Stimulated activated CD4-positive, alpha-beta T cell treated with anti-CD3 and anti-CD28 coated beads, Interleukin-1b, Interleukin-23, amount 100 ng/mL, for 24 hours (primary cell): ENCODE measurements at regions not wholly inside any gene's neighbourhood (a gene's known extent, or its start where the extent isn't known, plus 50 kb on each side); places are given as distances from the start of the nearest gene placed in this dataset.
"Not testable (repeated sequence)": the region's sequence is repeated elsewhere in the genome, so short reads cannot be mapped to it uniquely, and the experiment has no call there.

Experiments used
- DNase-seq, 4 experiments: peaks; one replicate each; pipeline ENCODE4 v3.0.0-alpha.2; 2020; ENCODE audit warnings: low read depth in 4 of 4, low spot score in 1 of 4

- not testable (repeated sequence) for DNase-seq
These were observed 159.1 kb downstream of the CYB561 start for GRCh38 chr17:63287006-63287405.

GRCh38 chr17:63289931-63290330, 156.2 kb downstream of the CYB561 start:
- no peak for DNase-seq

DNA sequence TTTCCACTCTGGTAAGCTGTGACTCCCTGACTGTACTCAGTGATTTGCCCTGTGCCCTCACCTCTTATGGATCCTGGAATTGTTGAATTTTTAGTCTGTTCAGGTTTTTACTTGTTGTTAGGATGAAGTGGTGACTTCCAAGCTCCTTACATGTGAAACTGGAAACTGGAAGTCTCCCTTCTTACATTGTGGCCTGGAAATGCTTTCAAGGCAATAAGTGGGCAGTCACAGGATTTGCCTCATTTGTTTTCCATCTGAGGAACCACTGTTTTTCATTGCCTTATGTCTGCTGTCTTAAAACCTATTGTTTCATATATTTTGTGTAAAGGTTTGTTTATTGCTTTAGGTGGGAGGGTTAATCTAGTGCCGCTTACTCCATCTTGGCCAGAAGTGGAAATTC, 155.8 kb downstream of the CYB561 start:
- no peak for DNase-seq

DNA sequence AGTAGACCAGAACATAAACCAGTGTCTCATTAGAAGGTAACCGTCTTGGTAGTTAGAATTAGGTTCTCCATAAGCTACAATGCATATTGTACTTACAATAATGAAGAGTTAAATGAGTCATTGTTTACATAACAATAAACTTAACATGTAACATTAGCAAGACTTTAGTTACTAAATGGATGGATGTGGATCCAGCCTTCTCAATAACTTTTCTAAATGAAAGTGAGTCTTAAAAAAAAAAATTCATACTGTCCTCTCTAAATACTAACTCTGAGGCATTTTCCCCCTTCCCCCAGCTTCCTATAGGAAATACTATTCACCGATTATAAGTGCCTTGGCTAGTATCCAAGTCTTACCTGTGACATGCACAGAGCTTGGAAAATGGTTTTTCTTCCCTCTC, 155.3 kb downstream of the CYB561 start:
- no peak for DNase-seq

GRCh38 chr17:63291258-63291657, 154.8 kb downstream of the CYB561 start:
- DNase-seq, result no peak

DNA sequence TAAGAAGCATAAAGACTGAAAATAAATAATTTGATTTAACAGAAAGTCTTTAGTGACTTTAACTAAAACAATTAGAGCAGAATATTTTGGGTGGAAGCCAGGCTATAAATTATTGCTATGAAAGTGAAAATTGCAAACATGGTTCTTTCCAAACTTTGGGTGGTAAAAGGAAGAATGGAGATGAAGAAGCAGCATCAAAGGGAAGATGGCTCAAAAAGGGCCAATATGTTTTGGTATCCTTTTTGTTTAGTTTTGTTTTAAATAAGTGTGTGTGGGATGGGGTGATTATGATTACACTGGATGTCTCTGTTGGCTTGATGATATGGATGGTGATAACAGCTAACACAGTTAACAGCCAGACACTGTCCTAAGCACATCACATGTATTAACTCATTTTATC, 153.7 kb downstream of the CYB561 start:
- DNase-seq, result no peak

DNA sequence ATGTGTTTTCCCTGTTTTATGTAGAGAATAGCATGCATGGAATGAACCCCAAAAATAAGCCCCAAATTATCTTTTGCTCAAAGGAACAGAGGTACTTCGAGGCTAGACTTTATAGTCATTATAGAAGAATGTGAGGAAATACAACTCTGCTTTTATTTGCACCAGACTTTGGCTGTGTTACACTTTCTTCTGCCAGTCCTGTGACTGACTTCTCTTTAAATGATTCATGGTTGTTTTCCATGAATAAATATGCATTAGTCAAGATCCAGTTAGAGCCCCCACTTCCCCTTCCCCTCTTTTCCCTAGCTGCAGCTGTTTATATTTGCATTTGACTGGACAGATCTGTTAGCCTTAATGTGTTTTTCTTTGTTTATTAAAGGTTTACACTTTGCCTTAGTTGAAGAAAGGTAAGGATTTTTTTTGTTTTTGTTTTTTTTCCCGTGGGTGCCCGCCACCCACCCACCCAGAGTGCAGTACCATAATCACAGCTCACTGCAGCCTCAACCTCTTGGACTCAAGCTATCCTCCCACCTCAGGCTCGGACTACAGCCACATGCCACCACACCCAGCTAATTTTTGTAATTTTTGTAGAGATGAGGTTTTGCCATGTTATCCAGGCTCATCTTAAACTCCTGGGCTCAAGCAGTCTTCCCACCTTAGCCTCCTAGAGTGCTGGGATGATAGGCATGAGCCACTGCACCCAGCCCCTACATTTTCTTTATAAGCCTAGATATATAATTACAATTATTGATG, 152.6 kb downstream of the CYB561 start:
- no peak for DNase-seq

- DNase-seq, result no peak
These were observed 151.3 kb downstream of the CYB561 start for GRCh38 chr17:63294776-63295175.

DNA sequence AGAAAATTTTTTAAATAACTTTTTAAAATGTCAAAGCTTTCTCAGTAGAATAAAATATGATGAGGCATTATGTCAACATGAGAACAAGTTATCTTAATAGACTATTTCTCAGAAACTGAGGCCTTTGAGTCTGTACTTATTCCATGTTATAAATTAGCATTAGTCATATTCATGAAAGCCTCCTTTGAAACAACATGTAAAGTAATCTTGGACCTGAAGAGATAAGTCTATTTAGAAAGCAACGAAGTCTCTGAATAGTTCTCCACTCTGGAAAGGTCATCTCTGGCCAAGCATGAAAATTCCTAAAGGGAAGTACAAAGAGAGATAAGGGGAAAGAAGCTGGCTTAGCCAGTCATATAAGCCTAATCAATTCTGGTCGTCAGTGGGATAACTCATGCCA, 150.8 kb downstream of the CYB561 start:
- DNase-seq, result no peak

- DNase-seq, result no peak
These were observed 150.1 kb downstream of the CYB561 start for GRCh38 chr17:63295839-63296590.

- not testable (repeated sequence) for DNase-seq
These were observed 147.2 kb downstream of the CYB561 start for GRCh38 chr17:63298916-63299315.

DNA sequence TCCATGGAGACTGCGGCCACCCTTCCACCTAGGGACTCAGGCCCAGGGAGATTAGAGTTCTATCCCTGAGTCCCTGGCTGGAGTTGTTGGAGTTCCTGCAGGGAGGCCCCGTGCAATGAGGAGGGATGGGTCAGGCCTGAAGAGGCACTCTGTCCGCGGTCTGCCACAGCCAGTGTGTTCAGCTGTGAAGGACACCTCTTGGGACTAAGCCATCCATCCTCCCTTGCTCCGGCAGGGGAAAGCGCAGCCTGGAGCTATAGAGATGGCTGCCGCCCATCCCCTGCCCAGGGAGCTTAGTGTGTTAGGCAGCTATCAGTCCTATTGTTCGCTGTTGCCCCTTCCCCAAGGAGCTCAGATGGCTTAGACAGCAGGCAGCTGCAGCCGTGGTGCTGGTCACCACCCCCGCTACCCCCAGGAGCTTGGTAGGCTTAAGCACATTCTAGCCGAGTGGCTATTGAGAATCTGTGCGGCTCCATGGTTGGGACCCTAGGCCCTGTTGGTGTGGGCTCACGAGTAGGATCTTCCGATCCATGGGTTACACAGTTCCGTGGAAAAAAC, 141.3 kb downstream of the CYB561 start:
- no peak for DNase-seq

DNA sequence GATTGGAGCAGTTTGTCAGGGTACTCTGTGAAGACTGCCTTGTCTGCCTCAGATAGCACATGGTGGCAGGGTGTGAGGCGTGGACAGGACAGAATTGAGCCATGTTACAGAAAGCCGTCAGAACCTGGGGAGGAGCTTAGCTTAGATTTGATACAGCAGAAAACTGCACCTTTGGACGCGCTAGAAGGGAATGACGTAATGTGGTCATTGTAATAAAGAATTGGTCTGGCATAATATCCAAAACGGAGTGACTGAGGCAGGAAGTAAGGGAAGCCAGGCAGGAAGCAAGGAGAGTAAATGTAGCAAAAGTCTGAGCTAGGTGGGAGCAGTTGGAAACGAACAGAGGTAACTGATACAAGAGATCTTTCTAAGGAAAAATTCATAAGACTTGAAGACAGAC, 140.2 kb downstream of the CYB561 start:
- DNase-seq, result no peak

GRCh38 chr17:63306855-63307254, 139.3 kb downstream of the CYB561 start:
- DNase-seq, result no peak

DNA sequence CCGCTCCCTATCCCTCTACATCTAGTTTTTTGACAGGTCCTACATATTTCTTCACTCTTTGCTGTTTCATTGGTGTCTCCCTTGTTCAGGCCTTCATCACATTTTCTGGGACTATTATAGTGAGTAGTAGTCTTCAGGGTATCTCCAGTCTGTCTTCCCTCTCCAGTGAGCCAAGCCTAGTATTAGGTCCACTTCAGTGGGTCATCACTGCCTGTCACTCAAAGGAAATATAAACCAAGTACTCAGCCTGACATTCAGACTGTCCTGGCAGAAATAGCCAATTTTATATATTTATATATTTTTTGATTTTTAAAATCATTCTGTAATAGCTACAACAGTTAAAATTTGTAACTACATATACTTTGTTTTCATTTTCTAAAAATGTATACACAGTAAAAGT, 137.8 kb downstream of the CYB561 start:
- DNase-seq, result no peak

GRCh38 chr17:63309021-63309420, 137.1 kb downstream of the CYB561 start:
- DNase-seq, result no peak

DNA sequence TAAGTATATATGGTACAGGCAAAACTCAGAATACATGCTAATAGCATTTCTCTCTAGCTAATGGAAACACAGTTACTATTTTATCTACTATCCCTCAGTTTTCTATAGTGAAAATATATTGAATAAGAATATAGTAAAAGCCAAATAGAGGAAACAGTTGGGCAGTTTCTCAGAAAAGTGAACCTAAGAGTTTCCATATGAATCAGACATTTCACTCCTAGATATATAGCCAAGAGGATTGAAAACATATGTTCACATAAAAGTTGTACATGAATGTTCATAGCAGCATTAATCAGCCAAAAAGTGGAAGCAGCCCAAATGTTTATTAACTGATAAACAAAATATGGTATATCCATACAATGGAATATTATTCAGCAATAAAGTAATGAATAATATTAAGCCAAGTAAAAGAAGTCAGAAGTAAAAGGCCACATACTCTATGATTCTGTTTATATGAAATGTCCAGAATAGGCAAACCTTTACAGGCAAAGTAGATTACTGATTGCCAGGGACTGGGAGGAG, 134.6 kb downstream of the CYB561 start:
- no peak for DNase-seq

DNA sequence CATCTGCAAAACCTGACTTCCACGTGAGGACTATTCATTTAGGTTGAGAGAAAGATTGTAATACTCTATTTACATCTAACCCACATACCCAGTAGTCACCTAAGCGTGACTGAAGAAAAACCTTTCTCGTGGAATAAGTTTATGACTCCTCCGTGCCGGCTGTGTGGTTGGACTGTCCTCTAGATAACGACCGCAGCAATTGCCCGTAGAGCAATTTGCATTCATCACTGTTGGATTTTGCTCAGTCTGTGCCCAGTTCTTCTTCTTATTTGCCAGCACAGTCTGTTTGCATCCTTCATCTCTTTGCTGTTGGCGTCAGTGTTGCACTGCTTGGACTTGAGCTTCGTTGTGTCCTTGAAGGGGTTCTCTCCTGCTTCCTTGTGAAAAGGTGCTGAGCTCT, 131.3 kb downstream of the CYB561 start:
- no peak for DNase-seq

DNA sequence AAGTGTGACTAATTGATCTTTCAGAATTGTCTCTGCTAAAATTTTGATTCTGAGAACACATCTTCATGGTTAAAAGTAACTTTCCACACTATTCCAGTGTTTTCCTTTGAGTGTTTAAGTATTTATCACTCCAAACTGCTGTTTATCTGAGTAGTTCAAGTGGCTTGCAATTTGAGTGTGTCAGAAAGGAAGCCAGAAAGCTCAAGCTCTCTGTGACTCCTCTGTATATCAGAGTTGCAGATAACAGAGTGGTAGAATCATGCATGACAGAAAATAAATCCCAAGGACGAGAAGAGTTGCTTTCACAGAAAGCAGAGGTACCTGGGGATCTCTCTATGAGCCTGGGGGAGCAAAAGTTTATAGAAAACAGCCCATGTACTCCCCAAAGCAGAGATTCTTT, 130.0 kb downstream of the CYB561 start:
- no peak for DNase-seq

GRCh38 chr17:63317166-63317840, 128.8 kb downstream of the CYB561 start:
- DNase-seq, result no peak

DNA sequence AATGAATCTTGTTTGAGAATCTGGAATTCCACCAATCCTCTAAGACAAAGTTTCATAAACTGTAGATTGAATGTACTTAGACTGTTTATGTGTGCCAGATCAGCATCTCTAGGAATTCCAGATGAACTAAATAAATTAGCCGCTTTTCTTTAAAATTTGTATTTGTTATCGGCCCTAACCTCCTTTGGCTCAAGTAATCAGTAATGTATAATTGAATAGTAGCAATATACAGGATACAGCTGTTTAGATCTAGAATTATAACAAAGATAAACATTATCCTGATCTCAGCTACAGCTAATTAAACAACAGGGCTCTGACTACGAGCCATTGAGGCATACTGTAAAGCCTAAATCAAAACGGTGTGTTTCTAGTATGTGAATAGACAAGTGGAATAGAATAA, 120.3 kb downstream of the CYB561 start:
- DNase-seq, result no peak

- DNase-seq, result no peak
These were observed 116.2 kb downstream of the CYB561 start for GRCh38 chr17:63329876-63330275.
